ENCODE measurements at regions not wholly inside any gene's neighbourhood (a gene's known extent, or its start where the extent isn't known, plus 50 kb on each side); places are given as distances from the start of the nearest gene placed in this dataset.

- no peaks in the 10 kb centered on the region for H3K27me3 ChIP-seq (ENCODE audit: insufficient read depth, low read depth, severe bottlenecking)
- H3K9me3 ChIP-seq (ENCODE audit: severe bottlenecking): no peaks in the 10 kb centered on the region
- no peak overlapping the region for H3K27ac ChIP-seq
- H3K36me3 ChIP-seq: no peaks in the 10 kb centered on the region
- H3K4me3 ChIP-seq (ENCODE audit: low read depth, low read length): no peak overlapping the region
- DNase-seq: no peak
- no peak for TF ChIP-seq CTCF (IDR thresholded peaks at IDR 0.05; ENCODE audit: low read depth, low read length)
Measured at GRCh38 chr4:149280806-149281205, 534.8 kb downstream of the IQCM start.

GRCh38 chr4:149279776-149280175, 535.9 kb downstream of the IQCM start:
- Histone ChIP-seq H3K4me3 (ENCODE audit: low read depth, low read length) (no peak overlapping the region), H3K9me3 (ENCODE audit: severe bottlenecking) (no peaks in the 10 kb centered on the region), H3K27ac (no peak overlapping the region), H3K36me3 (no peaks in the 10 kb centered on the region), H3K27me3 (ENCODE audit: insufficient read depth, low read depth, severe bottlenecking) (no peaks in the 10 kb centered on the region)
- DNase-seq: no peak
- TF ChIP-seq CTCF (IDR thresholded peaks at IDR 0.05; ENCODE audit: low read depth, low read length): no peak

GRCh38 chr4:149279331-149279730, 536.3 kb downstream of the IQCM start:
- H3K9me3 ChIP-seq (ENCODE audit: severe bottlenecking): no peaks in the 10 kb centered on the region
- H3K27ac ChIP-seq: no peak overlapping the region
- H3K4me3 ChIP-seq (ENCODE audit: low read depth, low read length): no peak overlapping the region
- H3K36me3 ChIP-seq: no peaks in the 10 kb centered on the region
- H3K27me3 ChIP-seq (ENCODE audit: insufficient read depth, low read depth, severe bottlenecking): no peaks in the 10 kb centered on the region
- no peak for DNase-seq
- no peak for TF ChIP-seq CTCF (IDR thresholded peaks at IDR 0.05; ENCODE audit: low read depth, low read length)

- no peak for TF ChIP-seq CTCF (IDR thresholded peaks at IDR 0.05; ENCODE audit: low read depth, low read length)
- Histone ChIP-seq H3K9me3 (ENCODE audit: severe bottlenecking) (no peaks in the 10 kb centered on the region), H3K27ac (no peak overlapping the region), H3K27me3 (ENCODE audit: insufficient read depth, low read depth, severe bottlenecking) (no peaks in the 10 kb centered on the region), H3K36me3 (no peaks in the 10 kb centered on the region), H3K4me3 (ENCODE audit: low read depth, low read length) (no peak overlapping the region)
- DNase-seq: no peak
Measured at GRCh38 chr4:149277705-149278104, 537.9 kb downstream of the IQCM start.

GRCh38 chr4:149269835-149270234, 545.8 kb downstream of the IQCM start:
- H3K36me3 ChIP-seq: no peaks in the 10 kb centered on the region
- no peak overlapping the region for H3K27ac ChIP-seq
- TF ChIP-seq CTCF (IDR thresholded peaks at IDR 0.05; ENCODE audit: low read depth, low read length): no peak
- no peaks in the 10 kb centered on the region for H3K9me3 ChIP-seq (ENCODE audit: severe bottlenecking)
- H3K27me3 ChIP-seq (ENCODE audit: insufficient read depth, low read depth, severe bottlenecking): no peaks in the 10 kb centered on the region
- no peak overlapping the region for H3K4me3 ChIP-seq (ENCODE audit: low read depth, low read length)
- no peak for DNase-seq

GRCh38 chr4:149266301-149266700, 549.3 kb downstream of the IQCM start:
- H3K9me3 ChIP-seq (ENCODE audit: severe bottlenecking): no peaks in the 10 kb centered on the region
- no peak for TF ChIP-seq CTCF (IDR thresholded peaks at IDR 0.05; ENCODE audit: low read depth, low read length)
- H3K27me3 ChIP-seq (ENCODE audit: insufficient read depth, low read depth, severe bottlenecking): no peaks in the 10 kb centered on the region
- H3K36me3 ChIP-seq: no peaks in the 10 kb centered on the region
- no peak overlapping the region for H3K4me3 ChIP-seq (ENCODE audit: low read depth, low read length)
- H3K27ac ChIP-seq: no peak overlapping the region
- no peak for DNase-seq

Measured in WERI-Rb-1 (cell line).